GM21515 (cell line): ENCODE measurements at regions not wholly inside any gene's neighbourhood (a gene's known extent, or its start where the extent isn't known, plus 50 kb on each side); places are given as distances from the start of the nearest gene placed in this dataset.

Experiments used
- ATAC-seq: cut with Tn5 transposase; IDR thresholded peaks from one replicate; pipeline ENCODE4 v1.9.1; 2021; ENCODE audit not compliant: unreplicated experiment

DNA sequence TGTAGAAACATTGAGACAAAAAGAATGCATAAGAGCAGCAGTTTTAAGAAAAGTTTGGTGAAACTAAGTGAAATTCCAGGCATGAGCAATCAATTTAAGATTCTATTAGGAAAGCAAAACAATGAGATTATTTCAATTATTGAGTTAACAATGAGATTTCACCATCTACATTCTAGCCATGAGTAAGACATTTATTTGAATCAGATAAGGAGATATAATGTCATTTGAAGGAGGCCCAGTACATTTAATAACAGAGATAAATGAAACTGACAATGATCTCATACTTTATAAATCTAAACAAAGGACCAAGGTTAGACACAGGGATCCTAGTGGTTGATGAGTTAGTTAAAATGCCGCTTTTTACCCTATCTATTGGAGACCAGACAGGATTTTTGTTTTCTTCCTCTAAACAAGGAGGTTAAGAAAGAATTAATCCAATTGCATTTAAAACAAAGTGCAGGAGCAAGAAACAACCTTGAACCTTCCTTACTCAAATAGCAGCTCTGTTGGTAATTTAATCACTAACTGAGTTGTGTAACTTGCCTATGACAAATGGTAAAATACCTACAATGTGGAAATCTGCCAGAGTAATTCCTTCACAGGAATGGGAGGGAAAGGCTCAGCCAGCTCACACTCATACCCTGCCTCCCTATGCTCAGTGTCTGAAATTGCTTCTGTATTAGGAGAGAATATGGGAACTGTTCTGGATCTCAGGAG is 103.5 kb upstream of the NR3C1 start:
- ATAC-seq: no peak

- ATAC-seq: no peak
These were observed 102.4 kb upstream of the NR3C1 start for GRCh38 chr5:143505934-143506333.

DNA sequence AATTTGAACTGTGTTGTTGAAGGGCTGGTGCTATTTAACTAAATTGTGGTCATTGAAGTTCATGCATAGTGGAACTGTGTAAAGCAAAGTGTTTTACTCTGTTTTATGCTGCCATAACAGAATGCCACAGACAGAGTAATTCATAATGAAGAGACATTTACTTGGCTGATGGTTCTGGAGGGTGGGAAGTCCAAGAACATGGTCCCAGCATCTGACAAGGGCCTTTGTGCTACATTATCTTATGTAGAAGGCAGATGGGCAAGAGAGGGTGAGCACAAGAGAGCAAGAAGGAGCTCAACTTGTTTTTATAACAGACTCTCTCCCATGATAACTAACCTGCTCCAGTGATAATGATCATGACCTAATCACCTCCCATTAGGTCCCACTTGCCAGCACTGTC is 101.9 kb upstream of the NR3C1 start:
- ATAC-seq: no peak

DNA sequence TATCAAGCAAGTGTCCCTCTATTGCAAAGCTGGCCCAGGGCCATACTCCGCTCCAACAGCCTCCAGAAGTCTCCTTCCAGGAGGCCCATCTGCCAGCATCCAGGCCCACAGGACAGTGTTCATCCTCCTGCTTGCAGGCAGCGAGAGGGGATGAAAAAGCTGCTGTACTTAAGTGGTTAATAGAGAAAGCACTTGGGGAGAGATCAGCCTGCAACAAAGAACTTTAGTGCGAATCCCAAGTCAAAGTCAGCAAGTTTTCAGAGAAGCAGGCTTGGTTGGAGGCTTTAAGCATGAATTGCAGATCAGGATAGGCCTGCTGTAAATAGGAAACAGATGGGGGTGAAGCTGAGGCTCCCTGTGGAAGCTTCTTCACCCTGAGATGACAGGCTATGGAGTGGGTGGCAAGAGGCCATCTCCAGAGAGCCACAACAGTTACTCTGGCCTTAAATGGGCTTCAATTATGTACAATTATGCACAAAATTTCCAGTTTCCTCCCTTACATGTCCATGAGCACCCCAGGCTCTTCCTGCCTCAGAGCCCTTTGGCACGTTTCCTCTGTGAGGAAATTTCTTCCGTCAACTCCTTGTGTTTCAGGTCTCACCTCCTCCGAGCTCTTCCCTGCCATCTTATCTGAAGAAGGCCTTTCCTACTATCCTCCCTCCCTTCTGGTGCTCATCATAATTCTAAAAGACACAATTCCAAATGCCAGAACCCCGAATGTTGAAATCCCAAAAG is 98.0 kb upstream of the NR3C1 start:
- ATAC-seq: no peak

DNA sequence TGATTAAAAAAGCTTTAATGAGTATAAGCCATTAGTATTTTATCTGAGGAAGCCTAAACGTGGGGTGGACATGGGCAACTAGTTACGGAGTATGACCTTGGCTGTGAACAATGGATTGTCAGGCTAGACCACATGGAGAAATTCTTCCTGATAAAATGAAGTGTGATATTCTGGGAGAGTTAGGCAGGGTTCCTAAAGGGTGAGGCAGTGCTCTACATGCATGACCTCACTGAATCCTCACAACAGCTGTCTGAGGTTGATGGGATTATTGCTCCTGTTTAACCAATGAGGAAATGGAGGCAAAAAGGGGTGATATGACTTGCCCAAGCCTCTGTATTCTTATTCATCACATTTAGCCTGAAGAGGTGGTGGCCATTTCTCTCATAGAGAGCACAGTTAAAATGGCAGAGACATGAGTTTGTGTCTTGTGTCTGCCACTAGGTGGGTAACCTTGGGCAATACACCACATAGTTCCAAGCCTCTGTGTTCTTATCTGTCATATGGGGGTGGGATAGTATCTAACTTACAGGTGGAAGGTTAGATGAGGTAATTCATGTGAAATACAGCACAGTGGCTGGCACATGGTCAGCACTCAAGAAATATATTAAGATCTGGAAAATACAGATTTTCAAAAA is 96.1 kb upstream of the NR3C1 start:
- ATAC-seq: no peak

DNA sequence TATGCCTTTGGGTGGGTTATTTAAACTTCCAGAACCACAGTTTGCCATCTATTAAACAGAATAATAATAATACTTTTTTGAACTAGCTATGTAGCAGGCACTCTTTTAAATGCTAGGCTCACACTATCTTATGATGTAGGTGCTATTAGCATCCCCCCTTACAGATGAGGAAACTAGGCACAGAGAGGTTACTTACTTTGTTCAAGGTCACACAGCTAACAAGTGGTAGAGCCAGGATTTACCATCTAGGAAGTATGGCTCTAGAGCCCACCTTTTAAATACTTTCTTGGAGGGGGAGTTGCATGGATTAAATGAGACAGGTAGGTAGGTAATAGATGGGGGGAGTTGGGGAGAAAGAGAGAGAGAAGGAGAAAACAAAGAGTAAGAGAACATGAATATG is 95.3 kb upstream of the NR3C1 start:
- no peak for ATAC-seq

DNA sequence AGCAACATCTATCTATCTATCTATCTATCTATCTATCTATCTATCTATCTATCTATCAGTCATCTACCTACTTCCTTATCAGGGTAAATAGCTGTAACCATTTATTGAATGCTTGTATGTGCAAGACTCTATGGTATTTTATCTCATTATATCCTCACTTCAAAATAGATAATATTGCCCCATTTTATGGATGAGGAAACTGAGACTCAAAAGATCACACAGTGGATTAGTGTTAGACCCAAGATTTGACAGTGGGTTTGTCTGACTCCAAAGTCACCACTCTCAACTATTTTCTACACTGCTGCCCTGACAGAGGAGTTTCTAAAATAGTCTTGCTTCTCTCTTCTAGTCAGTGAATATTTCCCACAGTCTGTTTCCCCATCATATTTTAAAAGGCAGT is 94.3 kb upstream of the NR3C1 start:
- ATAC-seq: no peak

DNA sequence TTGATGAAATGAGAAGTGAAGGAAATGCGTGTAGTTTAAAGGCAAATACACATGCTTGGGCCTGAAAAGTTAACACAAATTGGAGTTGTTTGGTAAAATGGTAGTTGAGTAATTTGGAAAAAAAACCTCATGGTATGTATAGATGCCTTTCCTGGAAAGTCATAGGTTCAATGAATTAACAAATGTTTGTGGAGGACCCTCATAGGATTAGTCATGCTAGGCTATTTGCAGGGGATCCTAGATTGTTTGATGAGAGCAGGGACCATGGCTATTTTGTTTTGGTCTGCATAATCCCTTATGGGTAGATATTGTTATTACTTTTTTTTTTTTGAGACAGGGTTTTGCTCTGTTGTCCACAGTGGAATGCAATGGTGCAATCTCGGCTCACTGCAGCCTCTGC is 93.5 kb upstream of the NR3C1 start:
- ATAC-seq: no peak

- ATAC-seq: no peak
These were observed 92.4 kb upstream of the NR3C1 start for GRCh38 chr5:143495821-143496275.

GRCh38 chr5:143495110-143495509 is 91.6 kb upstream of the NR3C1 start:
- no peak for ATAC-seq

DNA sequence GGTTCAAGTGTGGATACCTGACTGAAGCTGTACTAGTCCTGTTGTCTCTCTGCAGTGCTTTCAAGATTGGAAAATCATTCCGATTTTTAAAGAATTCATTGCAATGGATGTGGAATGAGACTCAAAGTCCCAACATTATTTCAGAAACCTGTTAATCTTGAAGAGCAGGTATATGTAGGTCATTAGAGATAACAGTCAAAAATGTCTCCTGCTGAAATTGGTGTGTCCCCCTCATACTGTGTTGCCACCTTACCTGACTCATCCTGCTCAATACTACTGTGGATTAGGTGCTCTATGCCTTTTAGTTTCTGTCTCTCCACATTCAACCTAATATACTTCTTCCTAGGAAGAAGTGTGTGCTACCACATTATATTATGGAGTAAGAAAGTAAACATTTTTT is 91.1 kb upstream of the NR3C1 start:
- ATAC-seq: no peak

GRCh38 chr5:143494162-143494561 is 90.7 kb upstream of the NR3C1 start:
- ATAC-seq: no peak

DNA sequence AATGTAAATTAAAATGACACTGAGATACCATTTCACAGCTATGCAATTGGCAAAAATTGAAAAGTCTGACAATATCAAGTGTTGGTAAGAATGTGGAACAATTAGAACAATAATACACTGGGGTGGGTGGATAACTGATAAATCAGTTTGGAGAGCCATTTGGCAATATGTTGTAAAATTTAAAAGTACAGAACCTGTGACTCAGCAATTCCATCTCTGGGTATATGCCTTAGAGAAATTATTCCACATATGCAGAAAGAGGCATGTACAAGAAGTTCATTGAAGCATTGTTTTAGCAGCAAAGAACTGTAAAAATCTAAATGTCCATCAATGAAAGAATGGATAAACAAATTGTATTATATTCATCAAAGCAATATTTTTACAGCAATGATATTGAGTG is 89.3 kb upstream of the NR3C1 start:
- ATAC-seq: no peak

DNA sequence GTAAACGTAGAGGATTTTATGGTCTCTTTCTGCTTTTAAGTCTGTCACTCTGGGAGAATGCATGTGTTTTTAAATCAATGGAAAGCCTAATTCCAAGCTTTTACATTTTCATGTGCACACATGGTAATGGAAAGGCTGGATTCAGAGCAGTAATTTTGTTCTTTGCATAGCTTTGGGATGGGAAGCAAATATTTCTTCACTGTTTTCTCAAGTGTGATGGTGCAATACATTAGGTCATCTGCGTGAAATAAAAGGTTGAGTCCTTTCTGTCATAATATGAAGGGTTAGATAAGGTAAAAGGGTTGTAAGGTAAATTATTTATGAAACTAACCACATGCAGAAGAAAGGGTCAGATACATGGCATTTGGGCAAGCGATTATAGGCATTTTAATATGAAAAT is 88.2 kb upstream of the NR3C1 start:
- ATAC-seq: no peak

- ATAC-seq: no peak
These were observed 84.9 kb upstream of the NR3C1 start for GRCh38 chr5:143488381-143488780.

- no peak for ATAC-seq
These were observed 81.1 kb upstream of the NR3C1 start for GRCh38 chr5:143484601-143485000.

DNA sequence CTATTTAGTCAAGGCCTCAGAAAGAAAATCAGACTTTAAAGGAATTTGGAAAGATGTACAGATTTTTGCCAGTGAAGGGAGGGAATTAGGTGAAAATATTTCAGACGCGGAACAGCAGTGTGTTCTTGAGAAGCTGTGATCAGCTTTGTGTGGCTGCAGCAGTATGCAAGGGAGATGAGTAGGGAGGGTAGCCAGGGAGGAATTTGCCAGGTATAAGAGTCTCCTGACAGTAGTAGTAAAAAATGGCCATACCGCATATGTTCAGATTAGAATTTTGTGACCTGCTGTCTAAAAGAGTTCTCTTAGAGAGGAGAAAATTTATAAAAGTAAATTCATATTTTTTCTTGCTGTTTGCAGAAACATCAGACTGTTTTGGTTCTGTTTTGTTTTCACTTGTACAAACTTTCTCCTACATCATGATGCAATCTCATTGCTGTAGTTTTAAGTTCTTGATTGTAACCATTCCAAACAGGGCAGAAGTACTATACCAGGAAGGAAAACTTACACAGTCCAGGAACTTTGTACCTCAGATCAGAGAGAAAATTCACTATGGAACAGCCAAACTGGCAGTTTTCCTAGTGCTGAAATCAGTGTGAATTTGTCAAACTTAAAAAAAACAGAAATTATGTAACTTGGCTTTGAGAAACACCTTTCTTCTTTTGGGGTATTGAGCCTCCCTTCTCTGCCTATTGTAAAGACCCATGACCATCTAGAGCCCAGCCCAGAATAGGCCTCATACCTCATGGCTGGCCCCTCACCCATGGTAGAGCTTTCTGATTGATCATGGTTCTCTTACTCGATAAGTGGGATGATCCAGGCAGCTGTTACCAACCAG is 78.4 kb upstream of the NR3C1 start:
- no peak for ATAC-seq

DNA sequence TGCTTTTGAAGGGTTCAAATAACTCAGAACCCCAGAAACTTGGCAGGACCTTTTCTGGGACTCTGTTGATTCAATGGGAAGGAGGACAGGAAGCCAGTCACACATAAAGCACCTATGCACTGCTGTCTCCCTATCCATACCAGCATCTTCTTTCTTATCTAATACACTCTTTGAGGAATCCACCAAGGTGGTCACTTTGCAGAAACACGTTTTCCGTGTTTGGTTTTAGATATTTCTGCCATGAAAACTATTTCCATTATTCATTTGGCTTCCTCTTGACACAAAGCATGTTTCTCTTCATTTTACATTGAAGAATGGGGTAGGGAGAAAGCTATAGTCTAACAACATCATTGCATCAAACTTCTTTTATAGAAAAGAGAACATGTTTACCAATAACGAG is 76.5 kb upstream of the NR3C1 start:
- ATAC-seq: no peak

DNA sequence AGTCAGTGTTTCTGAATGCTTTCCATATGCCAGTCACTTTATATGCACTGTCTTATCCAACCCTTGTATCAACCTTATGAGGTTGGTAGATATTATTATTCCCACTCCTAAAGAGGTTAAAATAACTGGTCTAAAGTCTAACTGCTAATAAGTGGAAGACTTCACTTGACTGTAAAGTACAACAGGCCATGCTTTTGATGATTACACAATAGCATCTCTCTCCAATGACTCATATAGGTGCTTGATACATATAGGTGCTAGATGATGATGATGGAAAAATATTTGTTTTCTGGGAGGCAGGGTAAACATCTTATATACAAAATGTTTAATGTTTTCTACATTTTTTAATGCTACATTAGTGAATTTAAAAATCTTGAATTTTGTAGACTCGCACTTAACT is 75.9 kb upstream of the NR3C1 start:
- no peak for ATAC-seq

DNA sequence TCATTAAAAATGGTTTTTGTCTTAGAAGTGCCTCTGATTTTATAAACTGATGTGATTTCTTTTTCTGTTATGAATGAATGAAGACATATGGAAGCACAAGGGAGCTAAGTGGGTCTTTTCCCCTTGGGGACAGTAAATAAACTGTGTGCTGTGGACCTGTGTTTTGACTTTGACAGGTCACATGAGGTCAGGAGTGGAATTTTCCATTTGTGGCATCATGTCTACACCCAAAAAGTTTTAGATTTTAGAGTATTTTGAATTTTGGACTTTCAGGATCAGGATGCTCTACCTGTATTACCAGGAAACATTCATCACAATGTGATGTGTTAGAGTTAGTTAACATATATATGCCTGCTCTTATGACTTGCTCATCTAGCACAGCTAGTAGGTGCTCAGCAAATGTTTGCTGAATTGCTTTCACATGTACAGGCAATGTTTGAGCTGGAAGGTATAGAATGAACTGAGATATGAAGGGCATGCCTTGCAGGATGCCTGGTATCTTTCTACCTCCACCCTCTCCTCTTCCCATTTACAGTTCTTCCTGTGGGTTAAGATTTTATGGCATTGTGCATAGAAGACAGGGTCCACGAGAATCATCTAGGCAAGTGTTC is 73.2 kb upstream of the NR3C1 start:
- ATAC-seq: no peak

GRCh38 chr5:143474616-143475015 is 71.1 kb upstream of the NR3C1 start:
- no peak for ATAC-seq
